ACC112 (cell line): ENCODE measurements at regions not wholly inside any gene's neighbourhood (a gene's known extent, or its start where the extent isn't known, plus 50 kb on each side); places are given as distances from the start of the nearest gene placed in this dataset.

Experiments used
- H2AFZ ChIP-seq: fragments of 200-600 bp; sonication (generic); one replicate; pipeline ENCODE4 v1.6.0; 2017; ENCODE audit warnings: antibody characterized with exemption, low read length; ENCODE audit not compliant: unreplicated experiment
- H3K27ac ChIP-seq: fragments of 200-600 bp; sonication (generic); 2 replicates; pipeline ENCODE4 v1.5.1; 2014; ENCODE audit warnings: low read depth, mild to moderate bottlenecking, antibody characterized with exemption, low read length, moderate library complexity
- H3K27me3 ChIP-seq: fragments of 200-600 bp; sonication (generic); 2 replicates; pipeline ENCODE4 v1.6.1; 2014; ENCODE audit warnings: mild to moderate bottlenecking, antibody characterized with exemption, low read length, moderate library complexity, mixed read lengths; ENCODE audit not compliant: insufficient read depth
- H3K36me3 ChIP-seq: fragments of 200-600 bp; sonication (generic); 2 replicates; pipeline ENCODE4 v1.6.1; 2016; ENCODE audit warnings: mild to moderate bottlenecking, antibody characterized with exemption, low read length, moderate library complexity, mixed read lengths; ENCODE audit not compliant: insufficient read depth
- H3K4me1 ChIP-seq: fragments of 200-600 bp; sonication (generic); one replicate; pipeline ENCODE4 v1.6.1; 2016; ENCODE audit warnings: low read length, mixed read lengths; ENCODE audit not compliant: insufficient read depth, unreplicated experiment, control insufficient read depth
- H3K4me3 ChIP-seq: fragments of 200-600 bp; sonication (generic); 2 replicates; pipeline ENCODE4 v1.5.1; 2014; ENCODE audit warnings: mild to moderate bottlenecking, low read depth, low read length
- H3K79me2 ChIP-seq: fragments of 200-600 bp; sonication (generic); one replicate; pipeline ENCODE4 v1.6.0; 2016; ENCODE audit warnings: low read length; ENCODE audit not compliant: control insufficient read depth, unreplicated experiment, insufficient read depth

- Histone ChIP-seq H3K27me3 (no peaks in the 10 kb centered on the region), H3K79me2 (no peaks in the 10 kb centered on the region), H3K36me3 (no peaks in the 10 kb centered on the region), H3K27ac (no peak overlapping the region), H2AFZ (no peak overlapping the region), H3K4me3 (no peak overlapping the region), H3K4me1 (peaks cover 8% of the 10 kb centered on the region)
Observed at GRCh38 chr3:72319194-72320094, 528.8 kb downstream of the SHQ1 start.

- H2AFZ ChIP-seq, result no peak overlapping the region
- H3K79me2 ChIP-seq, result no peaks in the 10 kb centered on the region
- no peak overlapping the region for H3K27ac ChIP-seq
- peaks cover 8% of the 10 kb centered on the region for H3K4me1 ChIP-seq
- no peaks in the 10 kb centered on the region for H3K36me3 ChIP-seq
- no peaks in the 10 kb centered on the region for H3K27me3 ChIP-seq
- H3K4me3 ChIP-seq, result no peak overlapping the region
Observed at GRCh38 chr3:72318504-72319193, 529.6 kb downstream of the SHQ1 start.

DNA sequence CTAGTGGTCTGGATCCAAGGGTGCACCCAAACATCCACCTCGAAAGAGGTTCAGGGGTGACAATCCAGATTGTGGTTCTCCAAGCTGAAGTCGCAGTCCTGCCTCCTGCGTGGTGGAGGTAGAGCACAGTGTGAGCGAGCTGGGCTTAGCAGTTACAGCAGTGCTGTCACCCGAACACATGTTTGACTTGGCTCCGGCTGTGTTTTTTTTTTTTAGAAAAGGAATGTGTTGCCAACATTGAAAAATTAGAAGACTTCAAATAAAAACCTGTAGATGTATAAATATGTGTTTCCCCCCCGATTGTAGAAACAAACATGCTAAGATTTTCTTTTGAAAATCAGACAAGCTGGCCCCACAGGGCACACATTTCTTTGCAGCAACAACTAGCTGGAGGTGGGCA lies 530.8 kb downstream of the SHQ1 start:
- Histone ChIP-seq H3K27me3 (no peaks in the 10 kb centered on the region), H3K4me1 (peaks cover 8% of the 10 kb centered on the region), H3K36me3 (no peaks in the 10 kb centered on the region), H2AFZ (no peak overlapping the region), H3K79me2 (no peaks in the 10 kb centered on the region), H3K4me3 (no peak overlapping the region), H3K27ac (no peak overlapping the region)

DNA sequence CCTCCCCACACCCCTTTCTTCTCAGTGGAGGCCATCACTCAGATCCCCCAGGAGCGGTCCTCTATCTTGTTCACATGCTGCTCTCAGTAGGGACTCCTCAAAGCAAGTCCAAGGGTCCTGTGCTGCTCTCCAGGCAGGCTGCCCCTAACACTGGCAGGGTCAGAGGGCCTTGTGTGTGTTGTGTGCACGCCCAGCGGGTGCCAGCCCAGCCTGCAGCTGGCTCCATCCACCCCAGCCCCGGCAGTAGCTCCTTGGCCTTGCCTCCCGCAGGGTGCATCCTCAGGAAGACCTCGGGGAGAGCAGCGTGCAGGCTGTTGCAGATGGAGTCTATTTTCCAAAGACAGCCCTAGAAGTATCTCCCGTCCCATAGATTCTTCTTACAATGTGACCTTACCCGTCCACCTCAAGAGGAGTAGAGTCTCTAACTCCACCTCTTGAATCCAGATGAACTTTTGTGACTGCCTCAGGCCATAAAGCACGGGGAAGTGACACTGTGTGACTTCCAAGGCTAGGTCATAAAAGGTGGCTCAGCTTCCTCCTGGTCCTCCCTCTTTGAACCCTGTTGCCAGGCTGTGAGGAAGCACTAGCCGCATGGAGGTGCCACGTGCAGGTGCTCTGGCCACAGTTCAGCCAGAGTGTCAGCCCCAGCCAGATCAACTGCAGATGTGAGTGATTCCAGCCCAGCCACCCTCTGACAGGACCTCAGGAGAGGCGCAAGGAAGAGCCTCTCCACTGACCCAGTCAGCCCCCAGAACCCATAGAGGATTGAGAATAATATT lies 531.6 kb downstream of the SHQ1 start:
- Histone ChIP-seq H3K27me3 (no peaks in the 10 kb centered on the region), H3K27ac (no peak overlapping the region), H3K4me1 (peaks cover 8% of the 10 kb centered on the region), H3K4me3 (no peak overlapping the region), H3K79me2 (no peaks in the 10 kb centered on the region), H2AFZ (no peak overlapping the region), H3K36me3 (no peaks in the 10 kb centered on the region)

DNA sequence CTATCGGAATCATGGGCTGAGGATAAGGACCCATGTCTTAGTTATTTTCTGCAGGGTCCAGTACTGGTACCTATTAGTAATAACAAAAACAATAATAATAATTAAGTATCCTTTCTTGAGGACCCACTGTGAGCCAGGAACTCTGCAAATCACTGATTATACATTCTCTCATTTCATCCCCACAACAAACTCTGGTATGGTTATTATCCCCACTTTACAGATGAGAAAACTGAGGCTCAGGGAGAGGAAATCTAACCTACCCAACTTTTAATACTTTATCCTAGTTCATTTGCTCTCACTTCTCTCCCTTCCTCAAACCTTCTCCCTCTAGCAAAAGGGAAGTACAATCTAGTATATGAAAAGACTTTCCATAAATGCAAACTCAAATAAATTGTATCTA lies 528.4 kb upstream of the PROK2 start:
- H3K27ac ChIP-seq, result no peak overlapping the region
- peaks cover 13% of the 10 kb centered on the region for H3K4me1 ChIP-seq
- no peak overlapping the region for H3K4me3 ChIP-seq

DNA sequence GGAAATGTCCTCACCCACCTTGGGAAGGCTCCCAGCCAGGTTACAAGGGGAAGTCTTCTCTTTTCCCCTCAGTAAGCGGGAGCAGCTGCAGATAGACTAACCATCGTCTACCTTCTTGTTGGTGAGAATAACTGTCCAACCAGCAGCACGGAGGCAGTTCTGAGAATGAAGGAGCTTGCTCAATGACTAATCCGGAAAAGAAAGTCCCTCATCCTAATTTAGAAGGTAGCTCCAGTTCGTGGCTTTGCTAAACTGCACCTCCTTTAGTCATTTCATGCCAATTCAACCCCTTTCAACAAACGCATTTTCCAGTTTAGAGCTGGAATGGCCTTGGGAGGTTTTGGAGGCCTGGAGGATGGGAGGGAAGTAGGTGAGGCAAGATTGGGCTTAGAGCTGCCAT lies 527.4 kb upstream of the PROK2 start:
- H2AFZ ChIP-seq, result no peak overlapping the region
- H3K4me3 ChIP-seq, result no peak overlapping the region
- peaks cover 13% of the 10 kb centered on the region for H3K4me1 ChIP-seq

More for the DNA sequence above, 528.4 kb upstream of the PROK2 start:
- no peaks in the 10 kb centered on the region for H3K79me2 ChIP-seq
- H2AFZ ChIP-seq, result no peak overlapping the region
- H3K27me3 ChIP-seq, result no peaks in the 10 kb centered on the region
- H3K36me3 ChIP-seq, result no peaks in the 10 kb centered on the region

DNA sequence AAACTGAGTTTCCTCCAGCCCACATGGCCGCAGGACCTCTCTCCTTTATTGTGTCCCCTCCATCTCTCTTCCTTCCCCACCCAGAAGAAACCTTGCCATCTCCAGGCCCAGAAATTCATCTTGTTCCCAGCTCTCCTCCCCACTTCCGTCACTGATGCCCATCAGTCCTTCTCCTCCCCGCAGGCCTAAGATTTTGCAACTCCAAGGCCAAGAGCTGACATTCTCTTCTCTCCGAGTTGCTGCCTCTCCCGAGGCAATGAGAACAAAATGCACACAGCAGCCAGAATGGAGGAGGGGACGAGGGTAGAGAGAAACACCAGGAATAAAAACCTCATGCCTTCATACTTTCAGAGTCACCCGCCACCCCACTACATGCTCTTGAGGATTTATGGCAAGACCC lies 526.5 kb upstream of the PROK2 start:
- no peak overlapping the region for H3K27ac ChIP-seq
- no peaks in the 10 kb centered on the region for H3K79me2 ChIP-seq
- H3K27me3 ChIP-seq, result no peaks in the 10 kb centered on the region
- no peak overlapping the region for H2AFZ ChIP-seq
- H3K36me3 ChIP-seq, result no peaks in the 10 kb centered on the region
- no peak overlapping the region for H3K4me3 ChIP-seq
- peaks cover 13% of the 10 kb centered on the region for H3K4me1 ChIP-seq

More for the DNA sequence above, 527.4 kb upstream of the PROK2 start:
- Histone ChIP-seq H3K27ac (no peak overlapping the region), H3K27me3 (no peaks in the 10 kb centered on the region), H3K36me3 (no peaks in the 10 kb centered on the region), H3K79me2 (no peaks in the 10 kb centered on the region)

GRCh38 chr3:72310419-72311380 lies 525.8 kb upstream of the PROK2 start:
- no peak overlapping the region for H3K4me3 ChIP-seq

DNA sequence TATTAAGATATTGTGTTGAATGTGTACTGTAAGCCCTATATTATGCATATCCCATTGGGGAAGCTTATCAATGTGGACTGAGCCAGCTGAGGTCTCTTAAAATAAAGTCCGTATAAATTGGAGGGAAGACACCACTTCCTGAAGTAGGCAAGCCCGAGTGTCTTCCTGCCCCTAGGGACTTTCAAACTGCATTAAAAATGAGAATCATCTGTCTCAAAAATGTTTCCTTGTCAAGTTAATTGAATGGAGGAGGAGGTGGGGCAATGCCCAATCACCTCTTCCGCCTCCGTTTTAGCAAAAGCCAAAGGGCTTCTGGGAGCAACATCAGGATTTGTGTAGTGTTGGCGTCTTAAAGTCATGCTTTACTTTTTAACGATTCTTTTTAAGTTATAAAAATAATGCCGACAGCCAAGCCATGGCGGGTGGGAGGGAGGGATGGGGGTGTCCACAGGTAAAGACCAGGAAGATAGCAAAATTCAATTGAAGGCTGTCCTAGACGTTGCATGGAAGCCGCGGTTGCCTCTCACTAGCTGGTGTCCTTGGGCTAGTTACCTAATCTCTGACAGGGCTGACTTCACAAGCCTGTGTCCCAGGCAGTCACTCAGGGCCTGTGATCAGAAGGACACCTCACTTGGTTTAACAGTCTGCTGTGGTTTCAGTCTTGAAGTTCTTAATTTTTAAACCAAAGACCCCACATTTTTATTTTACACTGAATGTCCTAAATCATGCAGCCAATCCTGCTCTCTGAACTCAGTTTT lies 524.9 kb upstream of the PROK2 start:
- Histone ChIP-seq H3K27me3 (peaks cover 2% of the 10 kb centered on the region; the same call in 1 of the 2 replicates), H3K4me1 (peaks cover 13% of the 10 kb centered on the region), H3K36me3 (no peaks in the 10 kb centered on the region), H3K79me2 (no peaks in the 10 kb centered on the region), H3K4me3 (no peak overlapping the region), H2AFZ (no peak overlapping the region), H3K27ac (0 out of 2 replicates have a peak overlapping the region, but pooled peaks have one; percentile 12)

More at GRCh38 chr3:72310419-72311380, 525.8 kb upstream of the PROK2 start:
- peaks cover 13% of the 10 kb centered on the region for H3K4me1 ChIP-seq
- no peaks in the 10 kb centered on the region for H3K36me3 ChIP-seq
- no peaks in the 10 kb centered on the region for H3K79me2 ChIP-seq
- no peaks in the 10 kb centered on the region for H3K27me3 ChIP-seq
- no peak overlapping the region for H2AFZ ChIP-seq
- 0 out of 2 replicates have a peak overlapping the region, but pooled peaks have one; percentile 12 for H3K27ac ChIP-seq
